Stimulated activated CD4-positive, alpha-beta T cell treated with anti-CD3 and anti-CD28 coated beads, Interleukin-1b, Interleukin-23, amount 100 ng/mL, for 48 hours (primary cell): ENCODE measurements at regions not wholly inside any gene's neighbourhood (a gene's known extent, or its start where the extent isn't known, plus 50 kb on each side); places are given as distances from the start of the nearest gene placed in this dataset.

Experiments
- DNase-seq: peaks from one replicate; pipeline ENCODE4 v3.0.0-alpha.2; 2020

GRCh38 chr2:57539761-57540160 lies 506.8 kb upstream of the VRK2 start:
- no peak for DNase-seq

- DNase-seq: no peak
Observed at GRCh38 chr2:57542081-57542480, 504.5 kb upstream of the VRK2 start.

DNA sequence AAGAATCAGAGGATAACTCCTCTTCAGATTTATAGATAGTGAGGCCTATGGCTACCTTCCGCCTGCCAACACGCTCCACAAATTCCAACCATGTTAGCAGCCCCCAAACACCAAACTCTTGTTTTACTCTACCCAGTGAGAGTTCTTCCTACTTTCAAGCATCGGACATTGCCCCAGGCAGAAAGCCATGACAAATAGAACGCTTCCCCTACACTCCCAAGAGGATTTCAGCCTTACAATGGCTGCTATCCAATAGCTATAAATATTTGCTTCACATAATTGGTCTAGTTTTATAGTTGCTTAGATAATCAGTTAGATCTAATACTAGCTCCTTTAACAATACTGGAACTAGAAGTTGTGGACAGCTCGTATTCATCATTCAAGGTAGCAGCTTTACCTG lies 503.4 kb upstream of the VRK2 start:
- DNase-seq: no peak

DNA sequence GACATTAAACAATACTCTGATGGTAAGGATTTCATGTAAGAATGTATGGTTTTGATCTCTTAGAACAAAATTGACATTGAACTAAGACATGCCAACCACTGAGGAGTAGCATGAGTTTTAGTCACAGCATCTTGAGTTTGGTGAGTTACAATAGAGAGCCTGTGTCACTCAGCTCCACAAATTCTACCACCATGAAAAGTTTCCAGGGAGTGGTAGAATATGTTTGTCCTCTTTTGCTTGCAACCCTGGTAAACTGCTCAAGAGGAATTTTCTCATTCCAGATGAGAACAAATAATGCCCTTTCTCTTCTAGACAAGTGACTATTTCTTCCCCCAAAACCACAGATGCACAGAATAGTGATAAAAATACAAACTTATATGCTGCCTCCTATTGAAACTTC lies 502.0 kb upstream of the VRK2 start:
- no peak for DNase-seq

DNA sequence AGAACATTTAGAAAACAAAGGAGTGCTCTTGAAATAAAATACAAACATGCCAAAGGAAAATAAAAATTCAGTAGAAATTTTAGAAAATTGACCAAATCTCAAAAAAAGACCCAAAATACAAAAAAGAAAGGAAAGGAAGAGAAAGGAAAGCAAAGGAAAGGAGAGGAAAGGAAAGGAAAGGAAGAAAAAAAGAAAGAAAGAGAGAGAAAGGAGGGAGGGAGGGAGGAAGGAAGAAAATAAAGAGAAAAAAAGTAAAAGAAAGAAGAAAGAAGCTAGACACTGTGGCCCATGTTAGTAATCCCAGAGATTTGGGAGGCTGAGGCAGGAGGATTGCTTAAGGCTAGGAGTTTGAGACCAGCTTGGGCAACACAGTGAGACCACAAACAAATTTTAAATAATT lies 500.1 kb upstream of the VRK2 start:
- DNase-seq: no peak

DNA sequence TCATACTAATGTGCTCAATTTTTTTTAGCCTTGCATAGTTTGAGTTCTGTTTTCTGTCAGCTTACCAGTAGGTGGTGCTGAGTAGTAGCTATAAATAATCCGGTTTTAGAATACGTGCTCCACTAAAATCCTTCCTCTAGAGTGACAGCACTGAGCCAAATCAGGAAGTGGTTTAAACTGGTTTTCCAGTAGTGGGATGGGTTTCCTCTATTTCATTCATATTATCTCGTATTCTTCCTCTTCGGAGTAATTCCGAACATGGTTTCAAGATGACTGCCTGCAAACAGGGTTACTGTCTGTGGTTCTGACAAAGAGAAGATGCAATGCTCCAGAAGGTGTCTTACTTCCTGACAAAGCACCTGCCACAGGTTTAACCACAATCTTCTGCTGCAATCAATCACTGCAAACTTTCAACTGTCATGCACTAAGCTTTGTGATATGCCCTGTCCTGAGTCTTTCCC lies 496.9 kb upstream of the VRK2 start:
- no peak for DNase-seq

- no peak for DNase-seq
Observed at GRCh38 chr2:57550912-57551311, 495.7 kb upstream of the VRK2 start.

DNA sequence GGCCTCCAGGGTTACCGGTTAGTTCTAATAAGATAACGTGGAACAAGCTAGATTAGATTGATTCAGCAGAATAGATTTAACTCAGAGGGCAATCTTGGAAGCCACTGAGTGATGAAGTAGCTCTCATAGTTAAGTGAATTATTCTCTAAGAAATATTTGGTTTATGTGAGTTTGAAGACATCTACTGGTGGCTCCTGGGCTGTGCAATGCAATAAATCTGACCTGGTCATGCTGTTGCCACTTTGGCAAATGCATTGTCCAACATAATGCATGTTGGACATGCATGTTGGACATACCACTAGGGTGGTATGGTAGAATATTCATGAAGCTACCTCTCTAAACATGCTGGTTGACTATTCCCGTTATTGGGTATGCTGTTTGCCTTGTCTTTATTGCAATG lies 493.7 kb upstream of the VRK2 start:
- DNase-seq: no peak

DNA sequence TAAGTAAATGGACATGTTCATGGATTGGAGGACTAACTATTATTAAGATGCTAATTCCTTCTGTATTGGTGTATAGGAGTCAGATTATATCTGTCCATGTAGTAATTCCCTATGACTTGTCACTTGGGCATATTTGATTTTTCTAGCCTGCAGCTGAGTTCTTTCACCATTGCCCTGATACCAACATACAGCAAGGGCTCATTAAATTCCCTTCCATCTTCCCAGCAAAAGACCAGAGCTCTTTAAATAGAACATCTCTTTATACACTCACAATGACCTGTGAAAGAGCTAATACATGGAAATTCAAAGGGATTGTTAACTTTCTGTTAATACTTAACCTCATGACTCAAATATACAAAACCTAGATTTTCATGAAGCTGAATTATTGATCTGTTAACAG lies 492.3 kb upstream of the VRK2 start:
- DNase-seq: no peak

- DNase-seq: no peak
Observed at GRCh38 chr2:57558312-57558711, 488.3 kb upstream of the VRK2 start.

- no peak for DNase-seq
Observed at GRCh38 chr2:57562495-57562894, 484.1 kb upstream of the VRK2 start.

- DNase-seq: no peak
Observed at GRCh38 chr2:57563015-57563414, 483.6 kb upstream of the VRK2 start.

DNA sequence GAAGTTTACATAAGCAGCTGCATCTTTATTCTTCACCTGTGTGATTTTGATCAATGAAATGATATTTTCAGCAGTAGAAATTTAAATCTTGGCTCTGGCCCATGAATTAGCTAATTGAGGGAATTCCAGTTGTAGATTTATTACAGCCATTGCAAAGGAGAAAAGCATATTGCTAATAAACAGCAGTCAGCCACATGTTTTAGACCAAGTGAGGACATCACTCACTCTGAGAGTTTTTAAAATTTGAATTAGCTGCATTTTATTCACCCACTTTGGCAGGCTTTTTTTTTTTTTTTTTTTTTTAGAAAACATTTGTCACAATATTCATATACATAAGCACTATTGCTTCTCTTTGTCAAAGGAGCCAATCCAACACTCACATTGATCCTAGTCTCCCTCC lies 479.4 kb upstream of the VRK2 start:
- DNase-seq: no peak

GRCh38 chr2:57569396-57569795 lies 477.2 kb upstream of the VRK2 start:
- no peak for DNase-seq

DNA sequence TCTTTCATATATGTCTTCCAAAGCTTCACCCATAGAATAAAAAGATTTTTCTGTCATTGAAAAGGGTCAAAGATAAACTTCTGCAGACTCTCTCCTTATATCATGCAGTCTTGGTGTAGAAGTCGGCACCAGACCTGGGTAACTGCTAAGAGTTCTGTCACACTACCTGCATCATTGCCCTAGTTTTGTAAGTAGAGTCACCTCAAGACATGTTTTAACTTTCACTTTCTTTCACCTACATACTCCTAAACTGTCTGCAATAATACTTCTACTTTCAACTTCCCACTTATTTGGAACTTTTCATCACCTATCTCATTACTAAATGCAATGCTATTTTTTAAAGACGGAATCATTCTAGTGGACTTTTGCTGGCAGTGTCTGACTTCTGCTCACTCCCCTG lies 475.6 kb upstream of the VRK2 start:
- no peak for DNase-seq

- DNase-seq: no peak
Observed at GRCh38 chr2:57575700-57576268, 470.8 kb upstream of the VRK2 start.

GRCh38 chr2:57576983-57577382 lies 469.6 kb upstream of the VRK2 start:
- DNase-seq: no peak

GRCh38 chr2:57597940-57598339 lies 448.7 kb upstream of the VRK2 start:
- DNase-seq: no peak

DNA sequence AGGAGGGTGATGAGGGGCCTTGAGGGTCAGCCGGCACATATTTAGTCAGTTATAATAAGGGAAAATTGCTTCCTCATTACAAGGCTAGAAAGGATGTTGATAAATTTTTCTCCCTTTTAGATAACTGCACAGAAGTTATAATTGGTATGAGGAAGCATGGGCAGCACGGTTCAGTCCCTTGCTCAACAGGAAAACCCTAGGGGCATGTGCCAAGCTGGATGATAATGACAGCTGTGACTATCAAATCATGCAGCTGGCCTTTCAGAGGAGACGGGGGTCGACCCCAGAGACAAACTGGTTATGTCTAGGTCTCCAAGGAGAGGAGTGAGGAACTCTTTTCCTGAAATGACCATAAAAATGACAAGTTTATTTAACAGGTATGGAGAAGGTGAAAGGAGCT lies 448.1 kb upstream of the VRK2 start:
- DNase-seq: no peak

DNA sequence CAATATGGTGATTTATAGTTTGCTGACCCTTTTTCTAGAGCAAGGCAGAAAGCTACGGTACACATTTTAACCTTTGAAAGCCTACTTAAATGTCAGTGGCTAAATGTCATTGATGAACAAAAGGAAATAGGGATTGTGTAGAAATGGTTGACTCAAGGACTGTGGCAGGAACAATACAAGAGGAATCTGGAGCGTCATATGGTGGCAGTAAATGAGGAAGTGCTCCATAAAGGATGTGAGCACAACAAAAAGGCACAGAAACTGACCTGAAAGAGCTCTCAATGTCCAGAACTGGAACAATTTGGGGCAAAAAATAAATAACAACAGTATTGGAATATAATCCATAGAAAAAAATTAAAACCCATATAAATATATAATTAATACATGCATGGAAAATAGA lies 443.9 kb upstream of the VRK2 start:
- no peak for DNase-seq

GRCh38 chr2:57614988-57615387 lies 431.6 kb upstream of the VRK2 start:
- no peak for DNase-seq

GRCh38 chr2:57615855-57616556 lies 430.6 kb upstream of the VRK2 start:
- no peak for DNase-seq

GRCh38 chr2:57617318-57617717 lies 429.3 kb upstream of the VRK2 start:
- no peak for DNase-seq

GRCh38 chr2:57621122-57621663 lies 425.4 kb upstream of the VRK2 start:
- no peak for DNase-seq

DNA sequence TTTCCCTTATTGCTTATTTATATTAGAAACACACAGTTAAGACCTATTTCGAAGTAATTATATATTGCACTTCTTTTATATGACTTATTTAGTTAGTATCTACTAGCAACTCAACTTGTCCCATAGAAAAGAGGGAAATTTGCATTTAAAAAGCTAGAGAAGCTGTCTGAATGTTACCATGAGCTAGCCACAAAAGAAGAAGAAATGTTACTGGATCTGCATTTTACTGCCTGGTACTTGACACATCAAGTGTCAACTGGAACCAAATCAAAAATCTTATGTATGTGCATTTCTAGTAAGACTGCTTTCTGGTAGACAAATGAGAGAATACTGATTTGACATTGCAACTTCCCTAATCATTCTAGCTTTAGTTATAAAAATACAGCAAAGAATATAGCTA lies 424.6 kb upstream of the VRK2 start:
- no peak for DNase-seq
